A172 (cell line): ENCODE measurements at regions not wholly inside any gene's neighbourhood (a gene's known extent, or its start where the extent isn't known, plus 50 kb on each side); places are given as distances from the start of the nearest gene placed in this dataset.

ENCODE experiments used
- DNase-seq: peaks from one replicate; pipeline ENCODE4 v3.0.0-alpha.2; 2015; ENCODE audit warnings: low spot score

DNA sequence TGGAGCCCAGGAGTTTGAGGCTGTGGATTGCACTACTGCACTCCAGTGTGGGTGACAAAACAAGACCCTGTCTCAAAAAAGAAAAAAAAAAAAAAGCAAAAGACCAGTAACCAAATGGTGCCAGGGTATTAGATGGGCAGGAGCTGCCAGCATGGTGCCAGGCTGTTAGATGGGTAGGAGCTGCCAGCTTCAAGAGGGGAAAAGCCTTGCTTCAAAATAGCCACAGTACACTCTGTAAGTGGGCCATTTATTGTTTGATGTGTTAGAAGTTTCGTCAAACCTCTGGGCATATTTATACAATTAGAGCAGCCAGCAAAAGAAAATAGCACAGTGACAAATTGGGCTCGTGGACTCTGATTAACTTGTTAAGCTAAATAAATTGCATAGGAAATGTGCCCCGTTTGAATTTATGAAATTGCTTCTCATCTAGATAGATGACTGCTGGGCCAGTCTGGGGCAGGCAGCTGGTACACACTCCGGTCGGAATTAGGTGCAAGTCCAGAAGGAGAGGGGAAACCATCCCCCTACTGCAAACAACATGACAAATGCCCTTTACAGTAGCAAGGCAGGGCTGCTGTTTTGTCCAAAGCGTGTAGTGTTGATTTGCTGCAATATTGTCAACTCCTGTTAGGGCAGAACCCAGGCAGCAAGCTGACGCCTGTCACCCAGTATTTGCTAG is 126.3 kb upstream of the IRX3 start:
- DNase-seq: no peak

DNA sequence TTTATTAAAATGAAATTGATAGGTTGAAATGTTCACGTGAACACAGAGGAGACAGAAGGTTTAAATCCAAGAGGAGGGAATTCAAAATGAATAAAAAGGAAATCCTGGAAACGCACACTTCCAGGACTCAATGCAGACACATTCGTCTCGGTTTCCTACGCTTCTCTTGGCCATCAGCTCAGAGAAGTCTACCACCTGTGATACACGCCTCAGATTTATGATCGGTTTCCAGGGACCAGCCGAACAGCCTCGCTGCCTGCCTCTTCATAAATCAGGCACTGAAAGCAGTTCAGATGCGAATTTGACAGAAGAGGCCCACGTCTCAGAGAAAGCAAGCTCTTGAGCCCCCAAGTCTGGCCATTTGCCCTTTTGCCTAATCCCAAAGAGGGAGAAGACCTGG is 125.5 kb upstream of the IRX3 start:
- no peak for DNase-seq

DNA sequence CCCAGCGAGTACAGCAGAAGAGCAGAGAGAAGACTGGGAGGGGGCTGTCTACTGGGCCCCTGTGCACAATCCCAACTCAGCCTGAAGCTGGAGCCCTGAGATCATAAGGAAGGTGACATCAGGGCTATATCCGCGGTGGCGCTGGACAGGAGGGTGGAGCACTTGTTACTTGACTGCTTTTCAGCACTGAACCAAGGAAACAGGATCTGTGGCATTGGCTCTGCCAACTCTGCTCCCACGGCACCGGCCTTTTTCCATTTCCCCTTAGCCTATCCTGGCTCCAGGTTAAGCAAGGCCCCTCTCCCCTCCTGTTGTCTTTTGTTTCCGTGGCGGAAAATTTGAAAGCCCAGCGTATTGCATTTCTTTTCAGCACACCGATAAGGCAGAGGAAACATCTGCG is 125.0 kb upstream of the IRX3 start:
- DNase-seq: no peak

DNA sequence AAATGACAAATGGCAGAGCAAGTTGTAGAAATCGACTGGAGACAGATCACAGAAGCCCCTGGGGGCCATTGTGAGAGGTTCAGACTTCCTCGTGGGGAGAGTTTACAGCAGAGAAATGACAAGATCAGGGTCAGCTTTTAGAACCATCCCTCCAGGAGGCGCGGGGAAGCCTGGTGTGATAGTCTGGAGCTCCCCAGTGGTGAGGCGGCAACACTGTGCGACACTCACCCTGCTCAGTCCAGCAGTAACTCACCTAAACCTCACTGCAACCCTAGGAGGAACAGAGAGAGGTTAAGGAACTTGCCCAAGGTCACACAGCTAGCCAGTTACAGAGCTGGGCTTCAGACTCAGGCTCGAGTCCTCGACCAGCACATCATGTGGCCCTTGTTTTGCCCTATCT is 123.4 kb upstream of the IRX3 start:
- no peak for DNase-seq

DNA sequence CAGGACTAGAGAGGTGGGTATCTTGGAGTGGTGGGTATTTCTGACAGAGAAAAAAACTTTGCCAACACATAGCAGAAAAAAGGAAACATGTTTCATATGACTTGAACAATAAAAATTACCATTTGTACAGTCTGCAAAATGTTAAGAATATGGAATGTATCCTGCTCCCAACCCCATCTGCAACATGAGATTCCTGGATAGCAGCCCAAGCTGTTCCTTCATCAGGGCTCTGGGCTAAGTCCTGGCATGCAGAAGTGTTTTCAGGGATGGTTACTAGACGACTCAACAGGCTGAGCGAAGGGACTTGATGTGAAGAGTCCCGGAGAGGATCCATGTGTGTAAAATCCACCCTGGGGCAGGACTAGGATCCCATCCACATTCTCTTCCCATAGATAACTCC is 121.0 kb upstream of the IRX3 start:
- DNase-seq: no peak

DNA sequence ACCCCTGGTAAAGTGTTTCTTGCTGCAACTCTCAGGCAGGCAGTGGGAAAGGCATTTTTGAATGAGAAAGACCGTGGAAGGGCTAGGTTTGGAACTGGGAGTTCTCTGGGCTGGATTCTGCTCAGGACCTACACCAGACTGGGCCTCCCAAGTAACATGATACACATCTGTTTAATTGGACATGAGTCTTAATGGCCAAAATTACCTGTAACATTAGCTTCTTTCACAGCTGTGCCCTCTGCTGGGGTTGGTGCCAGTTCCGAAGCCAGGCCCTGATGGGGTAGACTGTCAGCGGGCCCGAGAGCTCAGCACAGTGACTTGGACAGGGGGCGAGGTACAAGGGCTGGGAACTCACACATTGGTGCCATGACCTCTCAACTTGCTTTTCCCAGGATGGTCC is 118.9 kb upstream of the IRX3 start:
- no peak for DNase-seq

DNA sequence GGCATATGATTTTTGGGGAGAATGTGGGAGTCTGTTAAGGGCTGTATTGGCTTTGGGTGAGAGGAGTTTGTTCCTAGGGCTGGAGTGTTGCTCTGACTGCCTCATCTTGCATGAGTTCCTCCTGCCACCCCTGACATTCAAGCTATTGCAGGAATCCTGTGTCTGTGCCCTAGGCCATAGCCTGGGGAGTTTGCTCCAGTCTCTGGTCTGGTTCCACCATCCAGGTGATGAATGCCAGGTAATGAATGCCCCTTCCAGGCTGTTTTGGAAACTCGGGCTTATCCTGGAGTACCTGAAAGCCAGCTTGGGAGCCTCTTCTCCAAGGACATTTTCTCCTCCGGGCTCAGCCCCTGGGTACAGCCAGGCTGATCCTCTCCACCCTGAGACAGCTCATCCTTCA is 117.0 kb upstream of the IRX3 start:
- DNase-seq: no peak

DNA sequence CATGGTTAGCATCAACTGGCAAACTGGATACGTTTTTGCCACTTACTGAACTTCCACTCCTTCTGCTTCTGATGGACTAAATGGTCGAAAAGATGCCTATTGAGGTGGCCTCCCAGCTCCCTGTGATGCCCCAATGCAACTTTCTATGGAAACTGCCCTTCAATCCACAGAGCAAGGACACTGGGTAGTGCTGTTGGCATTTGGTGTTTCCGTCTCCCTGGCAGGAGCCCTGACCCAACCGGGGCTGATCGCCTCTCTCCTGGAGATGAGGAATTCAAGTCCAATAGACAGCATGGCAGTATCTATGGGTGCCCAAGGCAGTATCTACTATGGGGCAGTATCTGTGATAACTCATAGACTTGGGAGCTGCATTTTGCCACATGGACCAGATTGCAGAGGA is 116.3 kb upstream of the IRX3 start:
- no peak for DNase-seq

DNA sequence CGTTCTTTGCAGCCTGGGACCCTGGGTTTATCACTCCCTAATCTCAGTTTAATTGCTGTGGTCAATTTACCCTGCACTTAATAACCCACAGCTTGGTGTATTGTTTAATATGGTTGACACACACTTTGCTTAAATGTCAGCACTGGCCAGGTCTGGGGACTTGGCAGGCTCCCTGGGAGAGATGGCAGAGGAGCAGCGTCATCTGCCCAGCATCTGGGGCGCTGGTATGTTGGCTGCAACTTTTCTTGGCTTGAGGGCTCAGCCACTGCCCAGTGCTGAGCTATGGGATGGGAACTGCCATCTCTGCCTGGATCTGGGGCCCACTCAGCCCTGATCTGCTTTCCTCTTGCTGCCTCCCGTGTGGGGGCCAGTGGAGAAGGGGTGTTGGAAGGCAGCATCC is 115.7 kb upstream of the IRX3 start:
- DNase-seq: no peak

DNA sequence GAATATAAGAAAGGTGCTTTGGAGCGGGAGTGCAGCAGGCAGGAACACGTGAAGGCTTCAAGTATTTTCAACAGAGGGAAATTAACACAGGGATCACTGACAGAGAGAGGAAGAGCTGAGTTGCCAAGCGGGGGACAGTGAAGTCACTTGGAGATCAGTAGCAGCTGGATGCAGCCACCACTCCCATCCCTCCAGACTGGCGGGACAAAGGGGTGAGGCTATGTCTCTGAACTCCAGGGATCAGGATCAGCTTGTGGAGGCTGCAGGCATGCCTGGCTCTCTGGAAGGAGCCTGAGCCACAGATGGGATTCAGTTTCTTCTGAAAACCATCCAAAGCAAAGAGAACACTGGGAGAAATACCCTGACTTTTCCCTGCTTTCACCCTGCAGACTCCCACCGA is 113.7 kb upstream of the IRX3 start:
- DNase-seq: no peak

DNA sequence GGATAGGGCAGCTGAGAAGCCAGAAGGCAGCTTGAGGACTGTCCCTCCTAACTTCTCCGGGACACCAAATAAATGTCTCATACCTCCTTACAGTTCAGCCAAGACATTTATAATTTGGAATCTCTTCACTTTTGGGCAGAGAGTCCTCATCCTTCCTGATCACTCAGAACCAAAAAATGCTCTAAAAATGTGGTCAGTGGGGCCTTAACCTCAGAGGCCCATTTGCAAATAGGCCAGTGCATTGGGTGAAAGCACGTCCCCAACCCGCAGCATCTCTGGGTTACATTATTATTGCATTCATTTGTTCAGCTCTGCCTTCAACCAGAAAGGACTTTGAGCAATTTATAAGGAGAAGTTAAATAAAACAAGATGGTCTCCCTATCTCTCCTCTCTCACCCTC is 112.4 kb upstream of the IRX3 start:
- no peak for DNase-seq

DNA sequence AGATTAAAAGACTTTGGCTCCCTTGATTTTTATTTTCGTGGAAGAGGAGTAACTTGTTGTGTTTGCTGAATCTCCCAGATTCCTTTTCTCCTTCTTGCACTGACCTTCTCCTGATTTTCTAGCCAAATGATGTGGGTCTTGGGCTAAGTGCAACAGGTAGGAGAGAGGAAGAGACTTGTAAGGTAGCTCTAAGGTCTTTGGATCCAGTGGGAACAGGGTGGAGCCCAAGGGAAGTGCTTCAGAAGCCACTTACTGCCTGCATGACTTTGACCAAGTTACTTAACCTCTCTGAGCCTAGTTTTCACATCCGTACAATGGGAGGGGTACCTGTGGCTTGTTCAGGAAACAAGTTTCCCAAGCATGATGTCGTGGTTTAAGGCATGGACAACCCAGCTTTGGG is 111.3 kb upstream of the IRX3 start:
- no peak for DNase-seq

DNA sequence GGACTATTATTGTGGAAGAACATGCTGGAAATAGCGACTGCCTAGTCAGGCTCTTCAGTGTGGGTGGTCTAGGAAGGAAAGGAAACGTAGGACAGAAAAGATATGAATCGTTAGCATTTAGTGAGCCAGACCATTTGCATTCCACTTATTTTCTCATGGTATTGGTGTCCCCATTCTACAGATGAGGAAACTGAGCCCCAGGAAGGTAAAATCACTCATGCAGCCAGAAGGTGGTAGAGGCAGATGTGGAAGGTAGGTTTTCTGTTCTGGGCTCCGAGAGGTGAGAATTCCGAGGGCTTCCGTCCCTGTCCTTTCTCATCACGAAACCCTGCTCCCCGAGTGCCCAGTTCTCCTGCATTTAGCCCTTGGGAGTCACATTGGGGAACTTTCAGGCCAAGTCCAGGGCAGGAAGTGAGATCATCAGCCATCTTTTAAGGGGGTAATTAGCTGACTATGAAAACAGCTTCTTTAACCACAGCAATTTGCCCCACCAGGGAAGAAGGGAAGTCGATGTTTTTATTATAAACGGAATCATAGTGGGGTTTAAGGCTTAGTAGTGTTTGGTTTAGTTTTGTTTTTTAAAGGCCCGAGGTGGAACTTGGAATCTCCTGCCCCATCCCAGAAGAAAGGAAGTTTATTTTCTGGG is 110.7 kb upstream of the IRX3 start:
- DNase-seq: peak; percentile 42

DNA sequence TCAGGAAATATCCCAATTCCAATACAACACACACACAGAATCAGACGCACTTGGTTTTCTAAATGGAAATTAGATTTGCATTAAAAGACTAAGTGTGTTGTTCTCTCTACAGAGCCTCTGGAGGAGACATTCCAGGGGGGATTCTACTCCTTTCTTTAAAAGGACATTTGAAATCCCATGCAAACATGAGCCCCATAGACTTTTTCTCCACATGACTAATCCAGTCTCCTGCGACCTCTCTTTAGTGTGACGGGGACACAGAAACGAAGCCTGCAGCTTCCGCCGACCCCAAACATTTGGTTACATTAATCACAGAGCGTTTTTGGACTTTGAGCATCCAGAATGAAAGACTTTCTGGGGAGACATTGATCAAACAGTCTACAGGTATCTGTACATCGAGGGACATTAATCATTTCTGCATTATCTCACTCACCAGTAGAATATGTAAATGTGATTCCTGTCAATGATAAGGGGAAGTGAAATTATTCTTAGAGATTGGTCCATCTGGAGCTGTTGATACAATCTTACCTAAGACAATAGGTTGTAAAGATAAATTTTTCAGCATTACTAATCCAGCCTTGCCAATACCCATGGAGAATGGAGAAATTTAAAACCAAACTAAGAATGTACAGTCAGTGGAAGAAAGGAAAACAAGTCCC is 103.4 kb upstream of the IRX3 start:
- no peak for DNase-seq

DNA sequence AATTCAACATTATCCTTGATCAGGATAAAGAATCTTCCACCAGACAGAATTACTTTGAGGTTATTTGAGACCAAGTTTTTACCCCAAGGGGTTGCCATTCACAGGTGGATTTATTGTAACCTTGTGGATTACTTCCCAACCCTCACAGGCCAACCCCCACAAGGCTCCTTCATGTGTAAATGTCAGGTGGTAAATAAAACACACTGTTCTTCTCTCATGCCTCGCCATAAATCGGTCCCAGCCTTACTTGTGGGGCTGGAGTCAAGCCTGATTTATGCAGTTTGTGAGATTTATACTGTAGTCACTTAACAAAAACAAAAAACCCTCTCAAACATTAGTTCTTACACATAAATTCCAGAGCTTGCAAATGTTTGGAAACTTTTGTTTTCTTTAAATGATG is 98.6 kb upstream of the IRX3 start:
- no peak for DNase-seq

DNA sequence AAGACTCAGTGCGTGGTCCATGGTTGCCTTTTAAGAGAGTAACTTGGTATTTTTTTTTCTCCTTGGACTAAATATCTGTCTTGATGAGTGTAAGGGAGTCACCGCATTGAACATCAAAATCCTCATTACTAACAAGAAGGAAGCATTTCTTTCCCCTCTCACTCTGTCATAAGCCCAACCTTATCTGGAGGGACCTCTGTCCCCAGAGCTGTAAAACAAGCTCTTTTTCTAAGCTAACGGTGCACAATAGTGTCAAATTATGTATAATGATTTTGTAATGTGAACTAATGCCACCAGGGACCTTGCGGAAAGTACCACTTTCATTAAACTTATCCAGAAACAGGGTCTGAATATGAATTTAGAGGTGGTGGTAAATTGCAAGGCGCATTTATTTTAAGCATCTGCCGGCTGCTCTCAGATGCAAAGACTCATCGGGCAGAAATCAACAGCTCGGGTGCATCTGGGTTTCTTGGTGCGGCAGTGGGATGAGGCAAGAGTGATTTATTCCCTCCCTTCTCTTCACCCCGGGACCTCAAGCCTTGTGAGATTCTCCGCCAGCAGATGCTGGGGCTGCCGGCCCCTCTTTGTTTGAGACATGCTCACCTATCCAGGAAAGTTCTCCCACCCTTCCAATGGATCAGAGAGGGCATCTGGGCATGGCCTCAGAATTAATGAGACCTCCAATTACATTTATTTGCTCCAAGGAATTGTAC is 95.2 kb upstream of the IRX3 start:
- DNase-seq: no peak

DNA sequence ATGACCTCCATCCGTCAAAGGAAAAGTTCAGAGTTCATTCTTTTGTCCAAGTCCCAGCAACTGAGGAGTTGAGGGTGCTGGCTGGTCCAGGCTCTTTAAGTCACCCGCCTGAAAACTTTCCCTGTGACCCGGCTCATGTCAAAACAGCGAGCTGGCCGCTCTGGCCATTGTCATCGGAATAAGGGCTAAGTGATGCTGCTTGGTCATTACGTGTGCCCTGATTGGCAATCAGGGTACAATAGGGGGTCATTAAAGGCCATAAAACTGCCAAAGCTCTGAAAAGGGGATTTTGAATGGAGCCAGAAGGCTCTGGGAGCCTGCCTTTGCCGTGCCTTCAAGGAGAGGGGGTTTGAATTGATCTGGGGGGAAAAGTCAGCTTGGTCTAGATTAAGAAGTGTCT is 88.5 kb upstream of the IRX3 start:
- no peak for DNase-seq

DNA sequence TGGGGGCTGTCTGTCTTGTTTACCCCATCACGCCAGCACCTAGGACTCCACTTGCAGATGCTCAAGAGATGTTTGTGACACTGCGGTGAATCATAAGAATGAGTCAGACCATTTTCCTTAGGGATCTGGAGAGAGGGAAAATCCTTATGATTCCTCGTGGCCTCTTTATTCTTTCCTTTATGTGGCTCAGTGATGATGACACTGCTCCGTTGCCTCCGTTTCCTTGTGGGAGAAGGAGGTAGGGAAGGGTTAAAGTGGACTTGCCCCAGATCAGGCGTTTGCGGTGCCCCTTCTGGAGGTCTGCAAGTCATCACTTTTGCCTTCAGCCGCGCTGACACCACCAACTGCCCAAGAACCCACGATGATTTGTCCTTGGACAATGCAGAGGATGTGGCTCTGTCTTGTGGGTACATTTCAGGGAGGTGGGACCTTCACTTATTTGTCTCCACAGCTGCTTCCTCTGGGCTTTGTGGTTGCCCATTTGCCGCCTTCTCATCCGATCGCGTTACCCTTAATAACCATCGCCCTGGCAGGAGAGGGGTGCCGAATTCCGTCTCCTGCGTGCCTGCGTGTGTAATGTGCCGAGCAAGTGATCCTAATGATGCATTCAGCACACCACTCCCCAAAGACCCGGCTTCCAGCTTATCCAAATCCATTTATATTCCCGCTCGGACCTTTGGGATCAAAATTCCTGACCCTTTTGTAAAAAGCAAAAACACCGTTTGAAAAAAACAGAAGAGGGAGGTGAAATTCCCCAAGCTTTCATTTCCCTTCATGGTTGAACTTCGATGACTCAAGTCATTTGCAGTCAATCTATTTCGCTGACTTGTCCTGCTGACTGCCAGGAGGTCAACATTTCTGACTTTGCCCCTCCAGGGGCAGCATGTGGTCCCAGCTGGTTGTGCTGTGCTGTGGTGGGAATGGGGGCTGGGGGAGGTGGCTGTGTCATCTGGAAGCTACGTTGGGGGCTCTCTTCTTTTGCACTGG is 87.2 kb upstream of the IRX3 start:
- peak; percentile 86 for DNase-seq

DNA sequence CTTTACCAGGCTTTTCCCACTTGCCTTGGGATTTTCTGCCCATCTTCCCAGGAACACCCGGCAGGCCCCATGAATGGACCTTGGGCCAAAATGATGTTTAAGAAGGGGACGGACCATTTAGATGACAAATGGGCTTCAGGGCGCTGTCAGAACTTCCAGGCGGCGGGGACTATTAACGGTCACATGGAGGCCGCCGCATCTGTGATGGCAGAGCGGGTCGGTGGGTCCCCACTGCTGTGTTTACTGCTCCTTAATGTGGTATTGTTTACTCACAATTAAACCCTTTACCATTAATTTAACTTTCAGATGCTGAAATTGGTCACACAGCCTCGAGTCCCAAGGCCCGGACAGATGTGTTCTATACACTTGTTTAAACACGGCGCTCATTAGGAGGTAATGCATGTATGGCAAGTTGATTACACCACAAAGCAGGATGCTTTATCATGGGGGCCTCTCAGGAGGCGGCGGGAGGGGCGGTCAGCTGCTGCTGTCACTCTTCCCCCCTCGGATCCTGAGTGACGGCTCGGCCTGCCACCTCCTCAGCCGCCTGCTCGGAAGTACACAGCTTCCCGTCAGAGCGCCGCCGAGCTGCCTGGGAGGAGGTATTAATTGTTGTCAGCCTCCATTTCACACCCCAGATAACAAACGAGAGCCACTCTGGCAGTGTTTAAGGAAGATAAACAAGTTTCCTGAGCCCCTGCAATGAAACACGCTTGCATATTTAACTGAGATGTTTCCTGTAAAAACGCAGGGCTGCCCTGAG is 83.9 kb upstream of the IRX3 start:
- DNase-seq: no peak

DNA sequence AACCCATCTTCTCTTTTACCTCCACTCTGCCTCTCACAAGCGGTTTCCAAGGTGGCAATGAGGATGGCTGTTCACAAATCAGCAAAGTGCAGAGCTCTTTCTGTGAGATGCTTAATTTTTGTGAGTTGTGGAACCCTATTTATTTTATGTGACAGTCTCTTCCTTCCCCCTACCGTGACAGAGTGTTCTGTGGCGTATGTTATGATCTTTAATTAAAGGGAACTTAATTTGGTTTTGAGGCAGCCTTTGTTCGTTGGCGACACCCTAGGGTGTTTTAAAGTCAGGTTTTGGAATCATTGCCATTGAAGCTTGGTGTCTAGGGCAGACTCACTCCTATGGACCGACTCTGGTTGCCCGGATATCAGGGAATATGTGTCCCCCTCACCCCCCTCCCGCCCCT is 83.3 kb upstream of the IRX3 start:
- no peak for DNase-seq

DNA sequence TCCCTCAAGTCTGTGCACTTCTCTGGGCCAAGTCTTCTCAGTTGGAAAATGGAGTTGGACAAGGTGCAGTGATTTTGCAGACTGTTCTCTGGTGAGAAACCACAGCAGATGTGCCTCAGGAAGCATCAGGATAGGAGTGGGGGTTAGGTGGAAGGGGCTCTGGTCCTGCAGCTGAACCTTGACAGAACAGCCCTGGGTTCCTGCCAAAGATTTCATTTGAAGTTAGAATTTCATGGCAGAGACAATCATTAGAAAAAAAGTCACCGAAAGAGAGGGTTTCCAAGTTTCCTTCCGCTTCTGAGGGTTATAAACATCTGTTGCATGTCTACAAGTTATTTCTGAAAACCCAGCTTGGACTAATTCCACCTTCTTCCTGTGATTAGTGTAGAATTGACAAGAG is 80.4 kb upstream of the IRX3 start:
- DNase-seq: no peak
